ENCODE measurements at regions not wholly inside any gene's neighbourhood (a gene's known extent, or its start where the extent isn't known, plus 50 kb on each side); places are given as distances from the start of the nearest gene placed in this dataset.

GRCh38 chr20:52422574-52423336 lies 231.2 kb upstream of the ZFP64 start:
- TF ChIP-seq FOXP4 (CRISPR knock-in tag; IDR thresholded peaks at IDR 0.05) (no peak), NFYB (CRISPR knock-in tag; conservative IDR thresholded peaks at IDR 0.05; ENCODE audit: low read depth) (no peak), ZMAT4 (CRISPR knock-in tag; IDR thresholded peaks at IDR 0.05) (no peak), MAX (CRISPR knock-in tag; IDR thresholded peaks at IDR 0.05) (no peak), CTCF (IDR thresholded peaks at IDR 0.05) (no peak), ZNF512 (CRISPR knock-in tag; IDR thresholded peaks at IDR 0.05; ENCODE audit: borderline replicate concordance) (no peak), E2F1 (CRISPR knock-in tag; IDR thresholded peaks at IDR 0.05) (no peak), MLX (CRISPR knock-in tag; IDR thresholded peaks at IDR 0.05) (no peak), ESRRA (CRISPR knock-in tag; IDR thresholded peaks at IDR 0.05; ENCODE audit: borderline replicate concordance) (no peak), GABPB1 (CRISPR knock-in tag; IDR thresholded peaks at IDR 0.05) (no peak)

All from WTC11 (cell line).